ENCODE measurements at regions not wholly inside any gene's neighbourhood (a gene's known extent, or its start where the extent isn't known, plus 50 kb on each side); places are given as distances from the start of the nearest gene placed in this dataset.
"Not testable (repeated sequence)": the region's sequence is repeated elsewhere in the genome, so short reads cannot be mapped to it uniquely, and the experiment has no call there.

- TF ChIP-seq CTCF, POLR2A, POLR2AphosphoS5 (IDR thresholded peaks at IDR 0.05): not testable (repeated sequence)
Observed at GRCh38 chr10:10074847-10075246, 942.8 kb upstream of the CELF2 start.
